ENCODE measurements at regions not wholly inside any gene's neighbourhood (a gene's known extent, or its start where the extent isn't known, plus 50 kb on each side); places are given as distances from the start of the nearest gene placed in this dataset.

DNA sequence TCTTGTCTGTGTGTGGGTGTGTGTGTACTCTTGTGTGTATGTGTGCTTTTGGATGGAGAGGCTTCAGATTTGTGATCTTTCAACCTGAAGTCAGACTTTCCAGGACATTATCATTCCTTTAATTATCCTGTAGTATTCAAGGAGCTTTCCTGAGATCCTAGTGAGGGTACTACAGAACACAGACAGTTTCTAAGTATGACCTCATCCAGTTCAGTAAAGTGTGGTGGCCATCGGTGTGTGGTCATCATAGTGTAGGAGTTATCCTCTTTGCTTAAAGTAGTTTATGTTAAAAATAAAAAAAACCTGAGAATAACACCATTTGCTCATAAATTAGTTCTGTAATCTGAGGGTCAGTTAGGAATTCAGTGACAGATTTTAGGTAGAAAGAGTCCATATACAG lies 478.0 kb upstream of the ACTBL2 start:
- Histone ChIP-seq H3K36me3 (no peaks in the 10 kb centered on the region), H3K9me3 (no peaks in the 10 kb centered on the region), H3K27ac (no peak overlapping the region), H3K27me3 (replicated peaks; ENCODE audit: insufficient read depth) (no peaks in the 10 kb centered on the region), H3K4me1 (replicated peaks) (no peaks in the 10 kb centered on the region), H3K4me3 (no peak overlapping the region)
- no peak for TF ChIP-seq POLR2AphosphoS5 (IDR thresholded peaks at IDR 0.05)
- TF ChIP-seq POLR2A (IDR thresholded peaks at IDR 0.05): no peak
- TF ChIP-seq, protein P1, sequence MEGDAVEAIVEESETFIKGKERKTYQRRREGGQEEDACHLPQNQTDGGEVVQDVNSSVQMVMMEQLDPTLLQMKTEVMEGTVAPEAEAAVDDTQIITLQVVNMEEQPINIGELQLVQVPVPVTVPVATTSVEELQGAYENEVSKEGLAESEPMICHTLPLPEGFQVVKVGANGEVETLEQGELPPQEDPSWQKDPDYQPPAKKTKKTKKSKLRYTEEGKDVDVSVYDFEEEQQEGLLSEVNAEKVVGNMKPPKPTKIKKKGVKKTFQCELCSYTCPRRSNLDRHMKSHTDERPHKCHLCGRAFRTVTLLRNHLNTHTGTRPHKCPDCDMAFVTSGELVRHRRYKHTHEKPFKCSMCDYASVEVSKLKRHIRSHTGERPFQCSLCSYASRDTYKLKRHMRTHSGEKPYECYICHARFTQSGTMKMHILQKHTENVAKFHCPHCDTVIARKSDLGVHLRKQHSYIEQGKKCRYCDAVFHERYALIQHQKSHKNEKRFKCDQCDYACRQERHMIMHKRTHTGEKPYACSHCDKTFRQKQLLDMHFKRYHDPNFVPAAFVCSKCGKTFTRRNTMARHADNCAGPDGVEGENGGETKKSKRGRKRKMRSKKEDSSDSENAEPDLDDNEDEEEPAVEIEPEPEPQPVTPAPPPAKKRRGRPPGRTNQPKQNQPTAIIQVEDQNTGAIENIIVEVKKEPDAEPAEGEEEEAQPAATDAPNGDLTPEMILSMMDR (IDR thresholded peaks at IDR 0.05): no peak
- intact Hi-C loops (cut with DNase I): no loop called here
- DNase-seq (ENCODE audit: low spot score): no peak
- WGBS: 92% methylated on average over 1 of the region's 1 CpG

DNA sequence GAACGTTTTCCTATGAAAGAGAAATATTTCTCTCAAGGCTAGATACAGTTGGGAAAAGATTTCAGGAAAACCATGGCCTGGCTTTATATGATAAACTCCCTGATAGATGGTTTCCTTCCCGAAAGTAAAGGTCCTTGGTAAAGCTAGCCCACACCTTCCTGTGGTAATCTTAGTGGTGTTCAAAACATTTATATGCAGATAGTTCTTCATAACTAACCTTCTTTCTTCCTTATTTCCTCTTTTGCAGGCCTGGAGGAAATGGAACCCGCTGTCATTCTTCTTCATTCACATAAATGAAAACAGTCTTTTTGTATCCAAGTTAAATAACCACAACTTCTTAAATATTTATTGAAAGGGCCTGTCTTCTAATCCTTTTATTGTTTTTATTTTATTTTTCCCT lies 474.0 kb upstream of the ACTBL2 start:
- no peak overlapping the region for H3K27ac ChIP-seq
- no peak for TF ChIP-seq POLR2AphosphoS5 (IDR thresholded peaks at IDR 0.05)
- no peak for TF ChIP-seq POLR2A (IDR thresholded peaks at IDR 0.05)
- TF ChIP-seq, protein P1 (IDR thresholded peaks at IDR 0.05): no peak
- H3K9me3 ChIP-seq: no peaks in the 10 kb centered on the region
- no peaks in the 10 kb centered on the region for H3K36me3 ChIP-seq
- no peak overlapping the region for H3K4me3 ChIP-seq
- WGBS: 78% methylated on average over 3 of the region's 3 CpGs
- no peaks in the 10 kb centered on the region for H3K4me1 ChIP-seq (replicated peaks)
- no peaks in the 10 kb centered on the region for H3K27me3 ChIP-seq (replicated peaks; ENCODE audit: insufficient read depth)
- intact Hi-C loops (cut with DNase I): no loop called here
- DNase-seq (ENCODE audit: low spot score): no peak

DNA sequence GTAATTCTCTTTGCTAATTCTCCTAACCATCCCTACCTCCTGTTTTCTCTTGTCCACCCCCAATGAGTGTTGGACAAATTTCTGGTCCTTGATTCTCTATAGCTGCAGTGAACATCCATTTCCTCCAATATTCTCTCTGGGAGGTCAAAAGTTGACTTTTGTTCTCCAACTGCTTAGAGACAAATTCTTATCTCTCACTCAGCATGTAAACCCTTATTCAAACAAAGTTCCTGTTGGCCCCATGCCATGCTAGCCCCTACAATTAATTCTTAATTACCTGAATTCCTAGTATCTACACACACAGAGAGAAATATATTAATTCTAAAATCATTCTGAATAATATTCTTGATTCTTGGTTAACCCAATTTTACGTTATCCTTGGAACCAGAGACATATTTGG lies 472.9 kb upstream of the ACTBL2 start:
- DNase-seq (ENCODE audit: low spot score): no peak
- no peak overlapping the region for H3K27ac ChIP-seq
- TF ChIP-seq, protein P1 (IDR thresholded peaks at IDR 0.05): no peak
- TF ChIP-seq POLR2A (IDR thresholded peaks at IDR 0.05) (no peak), POLR2AphosphoS5 (IDR thresholded peaks at IDR 0.05) (no peak)
- H3K4me1 ChIP-seq (replicated peaks): no peaks in the 10 kb centered on the region
- intact Hi-C loops (cut with DNase I): no loop called here
- H3K9me3 ChIP-seq: no peaks in the 10 kb centered on the region
- no peaks in the 10 kb centered on the region for H3K27me3 ChIP-seq (replicated peaks; ENCODE audit: insufficient read depth)
- no peak overlapping the region for H3K4me3 ChIP-seq
- WGBS: 48% methylated on average over 1 of the region's 1 CpG
- H3K36me3 ChIP-seq: no peaks in the 10 kb centered on the region

DNA sequence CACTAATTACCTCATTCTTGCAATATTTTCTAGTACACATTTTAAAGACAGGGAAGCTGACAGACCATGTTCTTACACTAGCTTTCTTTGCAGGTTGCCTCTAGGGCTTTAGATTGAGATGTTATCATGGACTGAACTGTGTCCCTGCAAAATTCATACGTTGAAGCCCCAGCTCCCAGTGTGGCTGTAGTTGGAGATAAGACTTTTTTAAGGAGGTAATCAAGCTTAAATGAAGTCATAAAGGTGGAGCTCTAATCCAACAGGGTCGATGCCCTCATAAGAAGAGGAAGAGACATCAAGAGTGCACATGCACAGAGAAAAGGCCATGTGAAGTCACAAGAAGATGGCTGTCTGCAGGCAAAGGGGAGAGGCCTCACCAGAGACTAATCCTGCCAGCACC lies 471.2 kb upstream of the ACTBL2 start:
- intact Hi-C loops (cut with DNase I): no loop called here
- WGBS: 39% methylated on average over 2 of the region's 2 CpGs
- H3K27ac ChIP-seq: no peak overlapping the region
- no peak for DNase-seq (ENCODE audit: low spot score)
- H3K4me1 ChIP-seq (replicated peaks): no peaks in the 10 kb centered on the region
- TF ChIP-seq, protein P1 (IDR thresholded peaks at IDR 0.05): no peak
- TF ChIP-seq POLR2A (IDR thresholded peaks at IDR 0.05) (no peak), POLR2AphosphoS5 (IDR thresholded peaks at IDR 0.05) (no peak)
- H3K9me3 ChIP-seq: no peaks in the 10 kb centered on the region
- H3K27me3 ChIP-seq (replicated peaks; ENCODE audit: insufficient read depth): no peaks in the 10 kb centered on the region
- H3K36me3 ChIP-seq: no peaks in the 10 kb centered on the region
- H3K4me3 ChIP-seq: no peak overlapping the region

DNA sequence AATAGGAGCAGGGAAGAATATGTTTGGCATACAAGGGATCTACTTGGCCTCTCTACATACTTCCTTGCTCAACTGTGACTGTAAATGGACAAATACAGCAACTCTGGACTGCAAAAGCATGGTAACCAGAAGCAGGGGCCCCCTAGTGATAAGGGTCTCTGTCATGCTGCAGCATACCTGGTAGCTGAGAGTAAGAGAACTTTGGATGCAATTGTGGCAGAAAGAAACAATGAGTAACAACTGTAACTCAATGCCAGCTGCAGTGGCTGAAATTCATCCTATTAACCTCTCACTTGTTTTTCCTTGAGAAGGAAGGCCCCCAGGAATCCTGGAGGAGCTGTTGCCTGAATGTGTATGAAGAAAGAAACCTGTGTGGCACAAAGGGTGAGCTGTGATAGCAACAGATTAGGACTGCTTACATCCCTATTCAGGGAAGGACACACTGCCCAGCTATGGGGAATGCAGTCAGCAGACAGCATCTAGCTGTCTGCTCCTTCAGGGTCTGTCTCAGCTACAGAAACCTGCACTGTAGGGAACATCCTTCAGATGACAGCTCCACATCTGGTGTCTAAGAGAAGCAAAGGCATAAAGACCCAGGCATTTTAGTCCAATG lies 468.1 kb upstream of the ACTBL2 start:
- Histone ChIP-seq H3K27me3 (replicated peaks; ENCODE audit: insufficient read depth) (no peaks in the 10 kb centered on the region), H3K9me3 (no peaks in the 10 kb centered on the region), H3K4me3 (no peak overlapping the region), H3K27ac (no peak overlapping the region), H3K4me1 (replicated peaks) (no peaks in the 10 kb centered on the region), H3K36me3 (no peaks in the 10 kb centered on the region)
- TF ChIP-seq POLR2A (IDR thresholded peaks at IDR 0.05): no peak
- intact Hi-C loops (cut with DNase I): no loop called here
- DNase-seq (ENCODE audit: low spot score): no peak
